H1 (cell line): ENCODE measurements at regions not wholly inside any gene's neighbourhood (a gene's known extent, or its start where the extent isn't known, plus 50 kb on each side); places are given as distances from the start of the nearest gene placed in this dataset.

Experiments
- CHD7 ChIP-seq: fragments of 300-600 bp; sonication (generic); IDR thresholded peaks from 2 replicates; pipeline ENCODE4 v1.7.1; 2012; ENCODE audit warnings: low read length, moderate library complexity, mild to moderate bottlenecking, inconsistent platforms; ENCODE audit not compliant: insufficient replicate concordance
- GABPA ChIP-seq: IDR thresholded peaks from 2 replicates; pipeline ENCODE4 v1.6.1; 2011; ENCODE audit warnings: mild to moderate bottlenecking, low read length, moderate library complexity, borderline replicate concordance; ENCODE audit not compliant: insufficient read depth
- HDAC2 ChIP-seq, 2 experiments: fragments of 300-600 bp in 1 of 2; sonication (generic) in 1 of 2; IDR thresholded peaks; 2 replicates each; pipeline ENCODE4 v1.6.1; 2011 to 2012; ENCODE audit warnings: low read depth in 2 of 2, low read length in 2 of 2, mild to moderate bottlenecking in 2 of 2, moderate library complexity in 2 of 2, borderline replicate concordance in 1 of 2, inconsistent platforms in 1 of 2
- POU5F1 ChIP-seq: IDR thresholded peaks from 2 replicates; pipeline ENCODE4 v1.6.1; 2011; ENCODE audit warnings: low read depth, mild to moderate bottlenecking, low read length, moderate library complexity
- RNF2 ChIP-seq: fragments of 200-900, 300-1000 bp; sonication (generic); IDR thresholded peaks from 2 replicates; pipeline ENCODE4 v1.7.1; 2016; ENCODE audit warnings: borderline replicate concordance, low read depth, mild to moderate bottlenecking, antibody characterized with exemption, low read length; ENCODE audit not compliant: poor library complexity, severe bottlenecking; ENCODE audit errors: missing control alignments
- SP4 ChIP-seq: IDR thresholded peaks from 2 replicates; pipeline ENCODE4 v1.6.1; 2012; ENCODE audit warnings: low read length, inconsistent platforms
- TCF12 ChIP-seq: IDR thresholded peaks from 2 replicates; pipeline ENCODE4 v1.6.1; 2011; ENCODE audit warnings: low read depth, mild to moderate bottlenecking, low read length

- no peak for TF ChIP-seq HDAC2 (IDR thresholded peaks at IDR 0.05; ENCODE audit: borderline replicate concordance in 1 of 2, low read depth in 2 of 2, low read length in 2 of 2)
- TF ChIP-seq SP4 = no peak
- TF ChIP-seq GABPA = no peak
- no peak for TF ChIP-seq CHD7
- TF ChIP-seq POU5F1 = no peak
- no peak for TF ChIP-seq TCF12
- no peak for TF ChIP-seq RNF2
Observed at GRCh38 chr7:113247198-113247597, 128.8 kb upstream of the SMIM30 start (continued).
